ENCODE measurements at regions not wholly inside any gene's neighbourhood (a gene's known extent, or its start where the extent isn't known, plus 50 kb on each side); places are given as distances from the start of the nearest gene placed in this dataset.
A peak's percentile ranks its signal among the peaks of the same experiment; 100 is the strongest.

DNA sequence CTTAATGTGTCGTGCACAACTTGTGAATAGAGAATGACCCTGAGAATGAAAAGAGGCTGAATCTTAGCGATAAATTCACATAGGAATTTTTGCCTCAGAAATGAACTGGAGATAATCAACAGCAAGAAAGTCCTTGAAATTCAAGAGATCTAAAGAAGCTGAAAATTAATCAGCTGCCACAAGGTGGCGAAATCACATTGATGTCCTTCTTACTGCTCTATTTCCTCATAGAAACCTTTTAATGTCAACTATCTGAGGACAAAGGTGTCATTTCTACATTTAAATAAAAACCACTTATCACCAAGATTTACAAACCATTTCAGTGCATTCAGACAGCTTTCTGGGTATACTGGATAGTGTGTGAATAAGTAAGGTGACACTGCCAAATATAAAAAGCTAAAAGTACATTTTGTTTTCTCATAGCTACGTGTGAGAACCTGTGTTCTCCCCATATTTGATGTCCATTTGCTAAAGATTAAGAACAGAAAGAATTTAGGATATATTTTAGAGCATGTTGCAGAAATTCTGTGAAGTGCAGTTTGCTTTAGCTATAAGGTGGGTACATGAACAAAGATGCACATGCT is 485.3 kb upstream of the PTBP2 start:
- DNase-seq (ENCODE audit: insufficient read length, low spot score) (peak; percentile 13), FAIRE-seq (peak; percentile 90)
- TF ChIP-seq, protein P1, sequence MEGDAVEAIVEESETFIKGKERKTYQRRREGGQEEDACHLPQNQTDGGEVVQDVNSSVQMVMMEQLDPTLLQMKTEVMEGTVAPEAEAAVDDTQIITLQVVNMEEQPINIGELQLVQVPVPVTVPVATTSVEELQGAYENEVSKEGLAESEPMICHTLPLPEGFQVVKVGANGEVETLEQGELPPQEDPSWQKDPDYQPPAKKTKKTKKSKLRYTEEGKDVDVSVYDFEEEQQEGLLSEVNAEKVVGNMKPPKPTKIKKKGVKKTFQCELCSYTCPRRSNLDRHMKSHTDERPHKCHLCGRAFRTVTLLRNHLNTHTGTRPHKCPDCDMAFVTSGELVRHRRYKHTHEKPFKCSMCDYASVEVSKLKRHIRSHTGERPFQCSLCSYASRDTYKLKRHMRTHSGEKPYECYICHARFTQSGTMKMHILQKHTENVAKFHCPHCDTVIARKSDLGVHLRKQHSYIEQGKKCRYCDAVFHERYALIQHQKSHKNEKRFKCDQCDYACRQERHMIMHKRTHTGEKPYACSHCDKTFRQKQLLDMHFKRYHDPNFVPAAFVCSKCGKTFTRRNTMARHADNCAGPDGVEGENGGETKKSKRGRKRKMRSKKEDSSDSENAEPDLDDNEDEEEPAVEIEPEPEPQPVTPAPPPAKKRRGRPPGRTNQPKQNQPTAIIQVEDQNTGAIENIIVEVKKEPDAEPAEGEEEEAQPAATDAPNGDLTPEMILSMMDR (IDR thresholded peaks at IDR 0.05; ENCODE audit: insufficient read depth, missing control alignments), result peak; percentile 82

DNA sequence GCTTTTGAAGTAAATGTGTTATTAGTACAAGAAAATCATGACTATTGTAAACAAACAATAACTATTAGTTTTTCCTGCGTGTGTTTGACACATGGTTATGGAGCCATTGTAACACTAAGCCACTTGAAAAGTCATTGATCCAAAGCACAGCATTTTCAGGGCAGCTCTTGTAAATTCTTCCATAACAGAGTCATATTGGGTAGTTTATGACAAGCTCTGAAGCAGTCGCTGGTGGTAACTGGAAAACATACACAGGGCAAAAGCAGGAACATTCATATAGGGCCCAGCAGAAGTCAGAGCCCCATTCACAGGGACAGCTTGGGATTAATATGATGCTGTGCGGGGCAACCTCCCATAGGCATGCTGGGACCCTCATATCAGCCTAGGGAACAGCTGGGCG is 483.2 kb upstream of the PTBP2 start:
- TF ChIP-seq, protein P1 (IDR thresholded peaks at IDR 0.05; ENCODE audit: insufficient read depth, missing control alignments), result no peak
- DNase-seq (ENCODE audit: insufficient read length, low spot score) (no peak), FAIRE-seq (no peak)

DNA sequence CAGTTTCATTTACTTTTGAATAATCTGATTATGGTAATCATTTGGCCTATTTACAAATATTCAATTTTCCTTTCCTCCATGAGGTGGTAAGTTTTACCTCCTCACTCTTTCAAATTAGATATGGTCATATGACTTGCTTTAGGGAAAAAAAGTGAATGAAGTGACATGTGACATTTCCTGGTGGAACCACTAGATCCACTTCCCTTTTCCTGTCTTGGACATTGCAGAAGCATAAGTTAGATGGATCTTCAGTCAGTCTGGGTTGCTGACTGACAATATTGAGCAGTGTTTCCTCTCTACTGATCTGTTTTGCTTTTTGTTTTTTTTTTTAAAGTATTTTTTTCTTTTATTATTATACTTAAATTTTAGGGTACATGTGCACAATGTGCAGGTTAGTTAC is 481.1 kb upstream of the PTBP2 start:
- TF ChIP-seq, protein P1 (IDR thresholded peaks at IDR 0.05; ENCODE audit: insufficient read depth, missing control alignments), result no peak
- no peak for FAIRE-seq
- no peak for DNase-seq (ENCODE audit: insufficient read length, low spot score)

DNA sequence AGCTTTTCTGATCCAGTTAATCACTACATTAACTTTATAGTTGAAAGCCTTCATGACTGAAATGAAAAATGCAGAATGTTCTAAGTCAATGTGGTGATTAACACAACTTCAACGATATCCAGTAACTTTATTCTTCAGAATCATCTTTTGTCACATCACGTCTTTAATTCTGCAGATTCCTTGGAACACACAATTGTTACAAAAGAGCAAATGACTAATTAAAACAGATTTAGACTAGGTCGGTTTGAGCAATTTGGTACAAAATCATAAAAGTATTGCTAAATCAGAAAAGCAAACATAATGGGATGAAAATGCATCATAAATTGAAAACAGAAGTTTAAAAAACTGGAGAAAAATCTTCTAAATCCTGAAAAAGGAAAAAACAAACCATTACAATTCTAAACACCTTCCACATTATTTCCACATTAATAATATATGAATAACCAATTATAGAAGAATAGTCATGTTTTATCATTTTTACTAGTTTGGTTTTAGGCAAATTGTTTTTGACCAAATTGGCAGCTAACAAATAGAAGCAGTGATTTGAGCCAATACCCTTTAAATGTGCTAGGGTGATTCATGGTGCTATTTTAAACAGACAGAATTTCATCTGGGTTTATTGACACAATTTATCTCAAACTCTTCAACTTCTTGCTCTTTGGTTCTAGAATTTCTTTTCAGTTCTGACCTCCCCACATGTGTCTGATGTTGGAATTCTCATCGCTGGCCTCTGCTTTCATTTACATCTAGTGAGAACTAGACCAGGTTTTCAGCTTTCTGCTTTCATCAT is 468.1 kb upstream of the PTBP2 start:
- FAIRE-seq (no peak), DNase-seq (ENCODE audit: insufficient read length, low spot score) (no peak)
- TF ChIP-seq, protein P1 (IDR thresholded peaks at IDR 0.05; ENCODE audit: insufficient read depth, missing control alignments), result no peak

DNA sequence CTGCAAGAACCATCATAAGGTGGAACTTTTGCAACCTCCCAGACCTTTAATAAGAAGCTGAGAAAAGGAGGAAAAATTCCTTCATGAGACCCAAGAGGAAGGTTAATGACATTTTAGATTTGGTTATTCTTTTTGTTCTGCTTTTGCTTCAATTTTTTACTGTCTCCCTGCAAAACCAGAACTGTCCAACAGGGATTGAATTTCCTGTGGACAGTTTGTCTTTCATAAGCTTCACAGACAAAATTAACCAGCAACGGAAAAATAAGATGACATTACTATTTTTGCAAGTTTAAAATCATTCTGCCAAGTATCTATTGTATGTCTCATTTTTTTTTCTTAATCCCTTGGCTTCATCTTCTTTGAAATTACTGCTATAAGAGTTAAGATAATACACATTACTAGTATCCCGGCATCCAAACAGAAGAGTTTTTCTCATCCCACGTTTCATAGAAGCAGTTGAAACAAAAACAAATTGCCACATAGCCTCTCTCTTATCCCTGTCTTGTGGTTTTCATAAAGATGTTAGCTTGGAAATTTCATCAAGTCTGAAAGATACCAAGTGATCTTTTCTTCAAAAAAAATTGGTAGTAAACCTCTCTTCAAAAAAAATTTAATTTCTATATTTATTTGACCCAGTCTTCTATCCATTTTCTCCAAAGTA is 465.3 kb upstream of the PTBP2 start:
- DNase-seq (ENCODE audit: insufficient read length, low spot score), result no peak
- TF ChIP-seq, protein P1 (IDR thresholded peaks at IDR 0.05; ENCODE audit: insufficient read depth, missing control alignments), result no peak
- no peak for FAIRE-seq

DNA sequence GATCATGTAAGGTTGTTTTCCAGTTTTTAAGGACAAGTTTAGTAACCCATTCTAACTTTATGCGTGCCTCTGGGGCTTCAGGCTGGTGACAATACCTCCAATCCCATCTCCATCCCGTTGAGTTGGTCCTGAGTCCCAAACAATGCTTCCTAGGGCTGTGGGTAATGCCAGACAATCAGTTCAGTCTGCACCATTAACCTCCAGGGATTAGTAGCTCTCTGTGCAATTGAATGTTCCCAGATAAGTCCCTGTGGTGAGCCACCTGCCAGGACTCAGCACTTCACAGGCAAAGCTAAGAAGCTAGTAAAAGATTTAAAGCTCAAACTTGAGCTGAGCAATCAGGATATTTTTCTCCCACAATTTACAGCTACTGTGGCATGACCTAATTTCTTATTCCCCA is 462.2 kb upstream of the PTBP2 start:
- FAIRE-seq (peak; percentile 95), DNase-seq (ENCODE audit: insufficient read length, low spot score) (peak; percentile 22)
- TF ChIP-seq, protein P1 (IDR thresholded peaks at IDR 0.05; ENCODE audit: insufficient read depth, missing control alignments), result no peak

Measured in D721Med (cell line).